Activated T-helper 17 cell treated with anti-CD3 and anti-CD28 coated beads, Interleukin-2, amount 50 U/mL, for 72 hours (primary cell): ENCODE measurements at regions not wholly inside any gene's neighbourhood (a gene's known extent, or its start where the extent isn't known, plus 50 kb on each side); places are given as distances from the start of the nearest gene placed in this dataset.

ENCODE experiments used
- ATAC-seq: fragments of 150-1000 bp; cut with Tn5 transposase; replicated peaks from 2 replicates; pipeline ENCODE4 v1.10.0; 2021; ENCODE audit warnings: mild to moderate bottlenecking, moderate library complexity
- H3K27ac Mint-ChIP-seq: one replicate; pipeline ENCODE4 v1.8.0; 2022; ENCODE audit warnings: mixed read lengths
- H3K27me3 Mint-ChIP-seq: one replicate; pipeline ENCODE4 v1.8.0; 2022; ENCODE audit warnings: mixed read lengths
- H3K36me3 Mint-ChIP-seq: one replicate; pipeline ENCODE4 v1.8.0; 2022; ENCODE audit warnings: low read depth, mild to moderate bottlenecking, mixed read lengths
- H3K4me1 Mint-ChIP-seq: one replicate; pipeline ENCODE4 v1.8.0; 2022; ENCODE audit warnings: mixed read lengths
- H3K4me3 Mint-ChIP-seq: one replicate; pipeline ENCODE4 v1.8.0; 2022; ENCODE audit warnings: mild to moderate bottlenecking, mixed read lengths
- H3K9me3 Mint-ChIP-seq: one replicate; pipeline ENCODE4 v1.8.0; 2022; ENCODE audit warnings: mixed read lengths

GRCh38 chr2:198795419-198795818, 662.3 kb downstream of the SATB2 start:
- H3K4me1 Mint-ChIP-seq, result no peaks in the 10 kb centered on the region
- no peaks in the 10 kb centered on the region for H3K9me3 Mint-ChIP-seq
- H3K27me3 Mint-ChIP-seq, result peaks cover 4% of the 10 kb centered on the region
- no peaks in the 10 kb centered on the region for H3K36me3 Mint-ChIP-seq
- no peak for ATAC-seq
- H3K4me3 Mint-ChIP-seq, result no peak overlapping the region
- H3K27ac Mint-ChIP-seq, result no peak overlapping the region

GRCh38 chr2:198791623-198792022, 666.1 kb downstream of the SATB2 start:
- H3K36me3 Mint-ChIP-seq, result no peaks in the 10 kb centered on the region
- H3K4me1 Mint-ChIP-seq, result no peaks in the 10 kb centered on the region
- H3K27me3 Mint-ChIP-seq, result peaks cover 4% of the 10 kb centered on the region
- no peaks in the 10 kb centered on the region for H3K9me3 Mint-ChIP-seq
- no peak overlapping the region for H3K4me3 Mint-ChIP-seq
- ATAC-seq, result no peak
- H3K27ac Mint-ChIP-seq, result no peak overlapping the region

GRCh38 chr2:198788676-198789075, 669.1 kb downstream of the SATB2 start:
- Mint-ChIP-seq H3K9me3 (peaks cover 3% of the 10 kb centered on the region), H3K27me3 (no peaks in the 10 kb centered on the region), H3K27ac (no peak overlapping the region), H3K36me3 (no peaks in the 10 kb centered on the region), H3K4me1 (no peaks in the 10 kb centered on the region), H3K4me3 (no peak overlapping the region)
- ATAC-seq, result no peak

- H3K4me3 Mint-ChIP-seq, result no peak overlapping the region
- H3K4me1 Mint-ChIP-seq, result no peaks in the 10 kb centered on the region
- H3K36me3 Mint-ChIP-seq, result no peaks in the 10 kb centered on the region
- H3K9me3 Mint-ChIP-seq, result peaks cover 9% of the 10 kb centered on the region
- no peak overlapping the region for H3K27ac Mint-ChIP-seq
- ATAC-seq, result no peak
- H3K27me3 Mint-ChIP-seq, result peaks cover 6% of the 10 kb centered on the region
These were observed 675.0 kb downstream of the SATB2 start for GRCh38 chr2:198782734-198783133.

- Mint-ChIP-seq H3K27me3 (peaks cover 6% of the 10 kb centered on the region), H3K4me1 (no peaks in the 10 kb centered on the region), H3K27ac (no peak overlapping the region), H3K36me3 (no peaks in the 10 kb centered on the region), H3K4me3 (no peak overlapping the region), H3K9me3 (peaks cover 6% of the 10 kb centered on the region)
- no peak for ATAC-seq
These were observed 680.9 kb downstream of the SATB2 start for GRCh38 chr2:198776616-198777406.

- no peak overlapping the region for H3K4me3 Mint-ChIP-seq
These were observed 682.0 kb downstream of the SATB2 start for GRCh38 chr2:198775737-198776136.

GRCh38 chr2:198774576-198774975, 683.2 kb downstream of the SATB2 start:
- peaks cover 6% of the 10 kb centered on the region for H3K9me3 Mint-ChIP-seq
- ATAC-seq, result no peak
- no peak overlapping the region for H3K27ac Mint-ChIP-seq
- H3K4me1 Mint-ChIP-seq, result no peaks in the 10 kb centered on the region
- no peaks in the 10 kb centered on the region for H3K36me3 Mint-ChIP-seq
- H3K27me3 Mint-ChIP-seq, result peaks cover 6% of the 10 kb centered on the region
- no peak overlapping the region for H3K4me3 Mint-ChIP-seq

More at GRCh38 chr2:198775737-198776136, 682.0 kb downstream of the SATB2 start:
- Mint-ChIP-seq H3K9me3 (peaks cover 6% of the 10 kb centered on the region), H3K27me3 (peaks cover 6% of the 10 kb centered on the region), H3K4me1 (no peaks in the 10 kb centered on the region), H3K27ac (no peak overlapping the region), H3K36me3 (no peaks in the 10 kb centered on the region)
- no peak for ATAC-seq

- no peaks in the 10 kb centered on the region for H3K27me3 Mint-ChIP-seq
- no peak for ATAC-seq
- H3K27ac Mint-ChIP-seq, result no peak overlapping the region
- H3K4me3 Mint-ChIP-seq, result no peak overlapping the region
- no peaks in the 10 kb centered on the region for H3K36me3 Mint-ChIP-seq
- H3K4me1 Mint-ChIP-seq, result no peaks in the 10 kb centered on the region
- H3K9me3 Mint-ChIP-seq, result no peaks in the 10 kb centered on the region
These were observed 690.0 kb downstream of the SATB2 start for GRCh38 chr2:198767694-198768093.

GRCh38 chr2:198763793-198764192, 693.9 kb downstream of the SATB2 start:
- H3K4me3 Mint-ChIP-seq, result no peak overlapping the region
- H3K9me3 Mint-ChIP-seq, result no peaks in the 10 kb centered on the region
- H3K27me3 Mint-ChIP-seq, result peaks cover 3% of the 10 kb centered on the region
- H3K4me1 Mint-ChIP-seq, result no peaks in the 10 kb centered on the region
- no peak for ATAC-seq
- H3K27ac Mint-ChIP-seq, result no peak overlapping the region
- no peaks in the 10 kb centered on the region for H3K36me3 Mint-ChIP-seq

GRCh38 chr2:198762441-198762840, 695.3 kb downstream of the SATB2 start:
- Mint-ChIP-seq H3K27ac (no peak overlapping the region), H3K9me3 (no peaks in the 10 kb centered on the region), H3K4me1 (no peaks in the 10 kb centered on the region), H3K27me3 (peaks cover 3% of the 10 kb centered on the region), H3K36me3 (no peaks in the 10 kb centered on the region), H3K4me3 (no peak overlapping the region)
- ATAC-seq, result no peak

GRCh38 chr2:198757069-198757468, 700.7 kb downstream of the SATB2 start:
- no peak for ATAC-seq

GRCh38 chr2:198756166-198756565, 701.6 kb downstream of the SATB2 start:
- H3K4me1 Mint-ChIP-seq, result no peaks in the 10 kb centered on the region
- ATAC-seq, result no peak
- no peak overlapping the region for H3K4me3 Mint-ChIP-seq
- peaks cover 3% of the 10 kb centered on the region for H3K27me3 Mint-ChIP-seq
- no peak overlapping the region for H3K27ac Mint-ChIP-seq
- no peaks in the 10 kb centered on the region for H3K36me3 Mint-ChIP-seq
- H3K9me3 Mint-ChIP-seq, result no peaks in the 10 kb centered on the region

More at GRCh38 chr2:198757069-198757468, 700.7 kb downstream of the SATB2 start:
- Mint-ChIP-seq H3K27me3 (peaks cover 3% of the 10 kb centered on the region), H3K36me3 (no peaks in the 10 kb centered on the region), H3K27ac (no peak overlapping the region), H3K4me3 (no peak overlapping the region), H3K4me1 (no peaks in the 10 kb centered on the region), H3K9me3 (no peaks in the 10 kb centered on the region)

- Mint-ChIP-seq H3K27ac (no peak overlapping the region), H3K36me3 (no peaks in the 10 kb centered on the region), H3K4me3 (no peak overlapping the region), H3K27me3 (no peaks in the 10 kb centered on the region), H3K4me1 (no peaks in the 10 kb centered on the region), H3K9me3 (no peaks in the 10 kb centered on the region)
- ATAC-seq, result no peak
These were observed 704.6 kb downstream of the SATB2 start for GRCh38 chr2:198753101-198753500.

- Mint-ChIP-seq H3K36me3 (no peaks in the 10 kb centered on the region), H3K27me3 (no peaks in the 10 kb centered on the region), H3K4me3 (no peak overlapping the region), H3K9me3 (no peaks in the 10 kb centered on the region), H3K4me1 (no peaks in the 10 kb centered on the region), H3K27ac (no peak overlapping the region)
- no peak for ATAC-seq
These were observed 708.4 kb downstream of the SATB2 start for GRCh38 chr2:198749364-198749763.

- Mint-ChIP-seq H3K27ac (no peak overlapping the region), H3K27me3 (peaks cover 13% of the 10 kb centered on the region), H3K4me1 (no peaks in the 10 kb centered on the region), H3K4me3 (no peak overlapping the region), H3K36me3 (no peaks in the 10 kb centered on the region), H3K9me3 (peaks cover 3% of the 10 kb centered on the region)
- ATAC-seq, result no peak
These were observed 725.8 kb downstream of the SATB2 start for GRCh38 chr2:198731842-198732399.
